GM23338 (cell line): ENCODE measurements at regions not wholly inside any gene's neighbourhood (a gene's known extent, or its start where the extent isn't known, plus 50 kb on each side); places are given as distances from the start of the nearest gene placed in this dataset.

Experiments used
- ATAC-seq: fragments of 200-7000 bp; cut with Tn5 transposase; 3 replicates; pipeline ENCODE4 v1.9.1; 2020
- DNase-seq: peaks from one replicate; pipeline ENCODE4 v3.0.0-alpha.2; 2015; ENCODE audit warnings: low spot score
- H2AFZ ChIP-seq: fragments of 200-600 bp; sonication (generic); 2 replicates; pipeline ENCODE4 v1.8.0; 2016; ENCODE audit warnings: antibody characterized with exemption, mild to moderate bottlenecking, moderate library complexity
- H3F3A ChIP-seq: fragments of 200-600 bp; sonication (generic); replicated peaks from 2 replicates; pipeline ENCODE4 v1.8.0; 2017; ENCODE audit warnings: antibody characterized with exemption, mixed run types, low read depth
- H3K27ac ChIP-seq: fragments of 200-600 bp; sonication (generic); 2 replicates; pipeline ENCODE4 v1.6.1; 2016; ENCODE audit warnings: low read depth
- H3K27me3 ChIP-seq: fragments of 200-600 bp; sonication (generic); 2 replicates; pipeline ENCODE4 v1.8.0; 2016; ENCODE audit warnings: mild to moderate bottlenecking, mixed run types, moderate library complexity; ENCODE audit not compliant: insufficient read depth
- H3K36me3 ChIP-seq: fragments of 200-600 bp; sonication (generic); 2 replicates; pipeline ENCODE4 v1.8.0; 2016; ENCODE audit warnings: mild to moderate bottlenecking; ENCODE audit not compliant: insufficient read depth
- H3K4me1 ChIP-seq: fragments of 200-600 bp; sonication (generic); 2 replicates; pipeline ENCODE4 v1.8.0; 2016; ENCODE audit warnings: mild to moderate bottlenecking, moderate library complexity; ENCODE audit not compliant: insufficient read depth
- H3K4me2 ChIP-seq: fragments of 200-600 bp; sonication (generic); 2 replicates; pipeline ENCODE4 v1.7.1; 2017; ENCODE audit warnings: mixed run types
- H3K4me3 ChIP-seq: fragments of 200-600 bp; sonication (generic); 2 replicates; pipeline ENCODE4 v1.6.1; 2016; ENCODE audit warnings: mixed run types
- H3K79me2 ChIP-seq: fragments of 200-600 bp; sonication (generic); replicated peaks from 2 replicates; pipeline ENCODE4 v1.8.0; 2017; ENCODE audit warnings: mild to moderate bottlenecking; ENCODE audit not compliant: insufficient read depth
- H3K9me2 ChIP-seq: fragments of 200-600 bp; sonication (generic); 2 replicates; pipeline ENCODE4 v1.8.0; 2017; ENCODE audit not compliant: insufficient read depth
- H4K20me1 ChIP-seq: fragments of 200-600 bp; sonication (generic); replicated peaks from 2 replicates; pipeline ENCODE4 v1.8.0; 2017; ENCODE audit warnings: mild to moderate bottlenecking; ENCODE audit not compliant: insufficient read depth
- H3K27ac Mint-ChIP-seq: 2 replicates; pipeline ENCODE4 v1.8.0; 2020; ENCODE audit warnings: inconsistent platforms, mild to moderate bottlenecking, moderate library complexity, mixed read lengths
- H3K27me3 Mint-ChIP-seq: 3 replicates; pipeline ENCODE4 v1.8.0; 2022; ENCODE audit warnings: low read depth, mild to moderate bottlenecking, moderate library complexity, mixed read lengths, inconsistent platforms; ENCODE audit not compliant: insufficient read depth, poor library complexity
- H3K36me3 Mint-ChIP-seq: 3 replicates; pipeline ENCODE4 v1.8.0; 2021; ENCODE audit warnings: low read depth, mild to moderate bottlenecking, inconsistent platforms, moderate library complexity, mixed read lengths
- H3K4me1 Mint-ChIP-seq: 3 replicates; pipeline ENCODE4 v1.8.0; 2020; ENCODE audit warnings: mild to moderate bottlenecking, inconsistent platforms, mixed read lengths
- H3K4me3 Mint-ChIP-seq: 3 replicates; pipeline ENCODE4 v1.8.0; 2021; ENCODE audit warnings: moderate library complexity, mild to moderate bottlenecking, inconsistent platforms, mixed read lengths
- H3K9me3 Mint-ChIP-seq: 3 replicates; pipeline ENCODE4 v1.8.0; 2020; ENCODE audit warnings: moderate library complexity, mild to moderate bottlenecking, inconsistent platforms, mixed read lengths
- CREB1 ChIP-seq: fragments of 250-450 bp; sonication (Bioruptor Pico); IDR thresholded peaks from 2 replicates; pipeline ENCODE4 v1.5.0; 2020; ENCODE audit warnings: low read depth, mild to moderate bottlenecking, moderate library complexity
- CTCF ChIP-seq, 2 experiments: fragments of 200-600 bp in 1 of 2; sonication (generic) in 1 of 2; conservative IDR thresholded peaks; 2 replicates each; pipeline versions ENCODE4 v1.5.1 to v1.6.1; 2016 to 2017; ENCODE audit warnings: antibody characterized with exemption in 2 of 2, low read depth in 2 of 2, mild to moderate bottlenecking in 2 of 2, moderate library complexity in 1 of 2
- ETS1 ChIP-seq: IDR thresholded peaks from 2 replicates; pipeline ENCODE4 v1.6.1; 2016; ENCODE audit warnings: antibody characterized with exemption
- EZH2 ChIP-seq: fragments of 200-600 bp; sonication (generic); IDR thresholded peaks from one replicate; pipeline ENCODE4 v1.8.0; 2017; ENCODE audit warnings: antibody characterized with exemption, mild to moderate bottlenecking, low read depth; ENCODE audit not compliant: unreplicated experiment
- EZH2phosphoT487 ChIP-seq: fragments of 200-600 bp; sonication (generic); IDR thresholded peaks from one replicate; pipeline ENCODE4 v1.8.1; 2018; ENCODE audit warnings: antibody characterized with exemption; ENCODE audit not compliant: unreplicated experiment
- JUNB ChIP-seq: IDR thresholded peaks from one replicate; pipeline ENCODE4 v1.6.1; 2016; ENCODE audit warnings: antibody characterized with exemption; ENCODE audit not compliant: unreplicated experiment
- NANOG ChIP-seq: IDR thresholded peaks from 2 replicates; pipeline ENCODE4 v1.6.1; 2016; ENCODE audit warnings: antibody characterized with exemption, borderline replicate concordance
- POLR2AphosphoS5 ChIP-seq: IDR thresholded peaks from 2 replicates; pipeline ENCODE4 v1.6.1; 2016; ENCODE audit warnings: antibody characterized with exemption, low read depth
- STAT1 ChIP-seq: IDR thresholded peaks from one replicate; pipeline ENCODE4 v1.6.1; 2016; ENCODE audit warnings: antibody characterized with exemption; ENCODE audit not compliant: unreplicated experiment
- ZNF114 ChIP-seq: fragments of 250-450 bp; sonication (Bioruptor Pico); IDR thresholded peaks from 2 replicates; pipeline ENCODE4 v1.5.0; 2020; ENCODE audit warnings: mild to moderate bottlenecking, moderate library complexity
- ZNF331 ChIP-seq: fragments of 250-450 bp; sonication (Bioruptor Pico); IDR thresholded peaks from 2 replicates; pipeline ENCODE4 v1.5.0; 2020; ENCODE audit warnings: low read depth, mild to moderate bottlenecking, moderate library complexity
- TF ChIP-seq, protein P1 (sequence below): IDR thresholded peaks from one replicate; pipeline ENCODE4 v1.6.1; 2018; ENCODE audit warnings: antibody characterized with exemption; ENCODE audit not compliant: unreplicated experiment
- TF ChIP-seq, protein P2 (sequence below): fragments of 250-450 bp; sonication (Bioruptor Pico); IDR thresholded peaks from 2 replicates; pipeline ENCODE4 v1.5.0; 2020; ENCODE audit warnings: mild to moderate bottlenecking, moderate library complexity

- ATAC-seq: no peak
- peak; percentile 9 for DNase-seq
- no peaks in the 10 kb centered on the region for H3K36me3 Mint-ChIP-seq
- TF ChIP-seq ETS1: no peak
- no peak for TF ChIP-seq EZH2phosphoT487
- no peak for TF ChIP-seq ZNF114 (CRISPR knock-in tag)
- no peak for TF ChIP-seq ZNF331 (CRISPR knock-in tag)
- TF ChIP-seq CTCF (conservative IDR thresholded peaks at IDR 0.05; ENCODE audit: low read depth in 2 of 2): no peak
- no peak for TF ChIP-seq STAT1
- TF ChIP-seq, protein P1, sequence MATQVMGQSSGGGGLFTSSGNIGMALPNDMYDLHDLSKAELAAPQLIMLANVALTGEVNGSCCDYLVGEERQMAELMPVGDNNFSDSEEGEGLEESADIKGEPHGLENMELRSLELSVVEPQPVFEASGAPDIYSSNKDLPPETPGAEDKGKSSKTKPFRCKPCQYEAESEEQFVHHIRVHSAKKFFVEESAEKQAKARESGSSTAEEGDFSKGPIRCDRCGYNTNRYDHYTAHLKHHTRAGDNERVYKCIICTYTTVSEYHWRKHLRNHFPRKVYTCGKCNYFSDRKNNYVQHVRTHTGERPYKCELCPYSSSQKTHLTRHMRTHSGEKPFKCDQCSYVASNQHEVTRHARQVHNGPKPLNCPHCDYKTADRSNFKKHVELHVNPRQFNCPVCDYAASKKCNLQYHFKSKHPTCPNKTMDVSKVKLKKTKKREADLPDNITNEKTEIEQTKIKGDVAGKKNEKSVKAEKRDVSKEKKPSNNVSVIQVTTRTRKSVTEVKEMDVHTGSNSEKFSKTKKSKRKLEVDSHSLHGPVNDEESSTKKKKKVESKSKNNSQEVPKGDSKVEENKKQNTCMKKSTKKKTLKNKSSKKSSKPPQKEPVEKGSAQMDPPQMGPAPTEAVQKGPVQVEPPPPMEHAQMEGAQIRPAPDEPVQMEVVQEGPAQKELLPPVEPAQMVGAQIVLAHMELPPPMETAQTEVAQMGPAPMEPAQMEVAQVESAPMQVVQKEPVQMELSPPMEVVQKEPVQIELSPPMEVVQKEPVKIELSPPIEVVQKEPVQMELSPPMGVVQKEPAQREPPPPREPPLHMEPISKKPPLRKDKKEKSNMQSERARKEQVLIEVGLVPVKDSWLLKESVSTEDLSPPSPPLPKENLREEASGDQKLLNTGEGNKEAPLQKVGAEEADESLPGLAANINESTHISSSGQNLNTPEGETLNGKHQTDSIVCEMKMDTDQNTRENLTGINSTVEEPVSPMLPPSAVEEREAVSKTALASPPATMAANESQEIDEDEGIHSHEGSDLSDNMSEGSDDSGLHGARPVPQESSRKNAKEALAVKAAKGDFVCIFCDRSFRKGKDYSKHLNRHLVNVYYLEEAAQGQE: no peak
- no peak for TF ChIP-seq POLR2AphosphoS5
- TF ChIP-seq, protein P2, sequence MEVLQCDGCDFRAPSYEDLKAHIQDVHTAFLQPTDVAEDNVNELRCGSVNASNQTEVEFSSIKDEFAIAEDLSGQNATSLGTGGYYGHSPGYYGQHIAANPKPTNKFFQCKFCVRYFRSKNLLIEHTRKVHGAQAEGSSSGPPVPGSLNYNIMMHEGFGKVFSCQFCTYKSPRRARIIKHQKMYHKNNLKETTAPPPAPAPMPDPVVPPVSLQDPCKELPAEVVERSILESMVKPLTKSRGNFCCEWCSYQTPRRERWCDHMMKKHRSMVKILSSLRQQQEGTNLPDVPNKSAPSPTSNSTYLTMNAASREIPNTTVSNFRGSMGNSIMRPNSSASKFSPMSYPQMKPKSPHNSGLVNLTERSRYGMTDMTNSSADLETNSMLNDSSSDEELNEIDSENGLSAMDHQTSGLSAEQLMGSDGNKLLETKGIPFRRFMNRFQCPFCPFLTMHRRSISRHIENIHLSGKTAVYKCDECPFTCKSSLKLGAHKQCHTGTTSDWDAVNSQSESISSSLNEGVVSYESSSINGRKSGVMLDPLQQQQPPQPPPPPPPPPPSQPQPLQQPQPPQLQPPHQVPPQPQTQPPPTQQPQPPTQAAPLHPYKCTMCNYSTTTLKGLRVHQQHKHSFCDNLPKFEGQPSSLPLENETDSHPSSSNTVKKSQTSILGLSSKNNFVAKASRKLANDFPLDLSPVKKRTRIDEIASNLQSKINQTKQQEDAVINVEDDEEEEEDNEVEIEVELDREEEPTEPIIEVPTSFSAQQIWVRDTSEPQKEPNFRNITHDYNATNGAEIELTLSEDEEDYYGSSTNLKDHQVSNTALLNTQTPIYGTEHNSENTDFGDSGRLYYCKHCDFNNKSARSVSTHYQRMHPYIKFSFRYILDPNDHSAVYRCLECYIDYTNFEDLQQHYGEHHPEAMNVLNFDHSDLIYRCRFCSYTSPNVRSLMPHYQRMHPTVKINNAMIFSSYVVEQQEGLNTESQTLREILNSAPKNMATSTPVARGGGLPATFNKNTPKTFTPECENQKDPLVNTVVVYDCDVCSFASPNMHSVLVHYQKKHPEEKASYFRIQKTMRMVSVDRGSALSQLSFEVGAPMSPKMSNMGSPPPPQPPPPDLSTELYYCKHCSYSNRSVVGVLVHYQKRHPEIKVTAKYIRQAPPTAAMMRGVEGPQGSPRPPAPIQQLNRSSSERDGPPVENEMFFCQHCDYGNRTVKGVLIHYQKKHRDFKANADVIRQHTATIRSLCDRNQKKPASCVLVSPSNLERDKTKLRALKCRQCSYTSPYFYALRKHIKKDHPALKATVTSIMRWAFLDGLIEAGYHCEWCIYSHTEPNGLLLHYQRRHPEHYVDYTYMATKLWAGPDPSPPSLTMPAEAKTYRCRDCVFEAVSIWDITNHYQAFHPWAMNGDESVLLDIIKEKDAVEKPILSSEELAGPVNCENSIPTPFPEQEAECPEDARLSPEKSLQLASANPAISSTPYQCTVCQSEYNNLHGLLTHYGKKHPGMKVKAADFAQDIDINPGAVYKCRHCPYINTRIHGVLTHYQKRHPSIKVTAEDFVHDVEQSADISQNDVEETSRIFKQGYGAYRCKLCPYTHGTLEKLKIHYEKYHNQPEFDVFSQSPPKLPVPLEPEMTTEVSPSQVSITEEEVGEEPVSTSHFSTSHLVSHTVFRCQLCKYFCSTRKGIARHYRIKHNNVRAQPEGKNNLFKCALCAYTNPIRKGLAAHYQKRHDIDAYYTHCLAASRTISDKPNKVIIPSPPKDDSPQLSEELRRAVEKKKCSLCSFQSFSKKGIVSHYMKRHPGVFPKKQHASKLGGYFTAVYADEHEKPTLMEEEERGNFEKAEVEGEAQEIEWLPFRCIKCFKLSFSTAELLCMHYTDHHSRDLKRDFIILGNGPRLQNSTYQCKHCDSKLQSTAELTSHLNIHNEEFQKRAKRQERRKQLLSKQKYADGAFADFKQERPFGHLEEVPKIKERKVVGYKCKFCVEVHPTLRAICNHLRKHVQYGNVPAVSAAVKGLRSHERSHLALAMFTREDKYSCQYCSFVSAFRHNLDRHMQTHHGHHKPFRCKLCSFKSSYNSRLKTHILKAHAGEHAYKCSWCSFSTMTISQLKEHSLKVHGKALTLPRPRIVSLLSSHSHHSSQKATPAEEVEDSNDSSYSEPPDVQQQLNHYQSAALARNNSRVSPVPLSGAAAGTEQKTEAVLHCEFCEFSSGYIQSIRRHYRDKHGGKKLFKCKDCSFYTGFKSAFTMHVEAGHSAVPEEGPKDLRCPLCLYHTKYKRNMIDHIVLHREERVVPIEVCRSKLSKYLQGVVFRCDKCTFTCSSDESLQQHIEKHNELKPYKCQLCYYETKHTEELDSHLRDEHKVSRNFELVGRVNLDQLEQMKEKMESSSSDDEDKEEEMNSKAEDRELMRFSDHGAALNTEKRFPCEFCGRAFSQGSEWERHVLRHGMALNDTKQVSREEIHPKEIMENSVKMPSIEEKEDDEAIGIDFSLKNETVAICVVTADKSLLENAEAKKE: no peak
- TF ChIP-seq NANOG: no peak
- TF ChIP-seq EZH2: no peak
- TF ChIP-seq CREB1 (CRISPR knock-in tag): no peak
- no peak for TF ChIP-seq JUNB
- H3K27me3 ChIP-seq: no peaks in the 10 kb centered on the region
- H3K27ac Mint-ChIP-seq: peak overlapping the region; percentile 85
- peaks cover 47% of the 10 kb centered on the region for H3K4me1 Mint-ChIP-seq
- H3K79me2 ChIP-seq: no peaks in the 10 kb centered on the region
- no peaks in the 10 kb centered on the region for H3F3A ChIP-seq
- no peak overlapping the region for H3K4me2 ChIP-seq
- H3K9me3 Mint-ChIP-seq: no peaks in the 10 kb centered on the region
- no peak overlapping the region for H3K4me3 Mint-ChIP-seq
- H3K27ac ChIP-seq: no peak overlapping the region
- no peak overlapping the region for H3K4me3 ChIP-seq
- no peaks in the 10 kb centered on the region for H3K36me3 ChIP-seq
- no peak overlapping the region for H2AFZ ChIP-seq
- H3K4me1 ChIP-seq: peaks cover 30% of the 10 kb centered on the region
- no peaks in the 10 kb centered on the region for H4K20me1 ChIP-seq
- no peaks in the 10 kb centered on the region for H3K27me3 Mint-ChIP-seq
- no peaks in the 10 kb centered on the region for H3K9me2 ChIP-seq
Measured at GRCh38 chr14:26929361-26929760, 331.5 kb upstream of the NOVA1 start.
